ENCODE measurements at regions not wholly inside any gene's neighbourhood (a gene's known extent, or its start where the extent isn't known, plus 50 kb on each side); places are given as distances from the start of the nearest gene placed in this dataset.

- TF ChIP-seq POLR2AphosphoS5 (IDR thresholded peaks at IDR 0.05; ENCODE audit: low read depth, low read length) (no peak), POLR2A (IDR thresholded peaks at IDR 0.05; ENCODE audit: low read depth, low read length) (no peak), TAF1 (IDR thresholded peaks at IDR 0.05; ENCODE audit: borderline replicate concordance, low read depth, low read length) (no peak)
These were observed 241.7 kb upstream of the HES1 start for GRCh38 chr3:193894121-193894863.

Measured in GM12892 (cell line).